Left lung (tissue), 4 donors: ENCODE measurements at regions not wholly inside any gene's neighbourhood (a gene's known extent, or its start where the extent isn't known, plus 50 kb on each side); places are given as distances from the start of the nearest gene placed in this dataset.

Source experiments
- ATAC-seq: fragments of 200-7000 bp; cut with Tn5 transposase; one replicate; pipeline ENCODE4 v1.9.1; 2020; ENCODE audit warnings: moderate library complexity
- DNase-seq, 4 donors: peaks; one replicate each; pipeline ENCODE4 v3.0.0-alpha.2; 2013 to 2020
- H3K27ac ChIP-seq, 2 donors: fragments of 200-600 bp; sonication (generic) in 1 of 2; one replicate each; pipeline versions ENCODE4 v1.5.0 to v1.8.0; 2020 to 2021
- H3K27me3 ChIP-seq, 2 donors: fragments of 200-600 bp; sonication (generic) in 1 of 2; one replicate each; pipeline versions ENCODE4 v1.5.0 to v1.8.0; 2020 to 2021
- H3K36me3 ChIP-seq, 2 donors: fragments of 200-600 bp; sonication (generic) in 1 of 2; one replicate each; pipeline versions ENCODE4 v1.5.0 to v1.8.0; 2020 to 2021
- H3K4me1 ChIP-seq, 2 donors: fragments of 200-600 bp; one replicate each; pipeline ENCODE4 v1.8.0; 2021
- H3K4me3 ChIP-seq, 2 donors: fragments of 200-600 bp; sonication (generic) in 1 of 2; one replicate each; pipeline versions ENCODE4 v1.5.0 to v1.8.0; 2020 to 2021; ENCODE audit warnings: mild to moderate bottlenecking in 1 of 2
- H3K9me3 ChIP-seq, 2 donors: fragments of 200-600 bp; sonication (generic) in 1 of 2; one replicate each; pipeline versions ENCODE4 v1.5.0 to v1.8.0; 2020 to 2021
- CTCF ChIP-seq, 2 donors: fragments of 200-600 bp; sonication (generic) in 1 of 2; IDR thresholded peaks; one replicate each; pipeline versions ENCODE4 v1.5.0 to v1.8.0; 2021; ENCODE audit warnings: antibody characterized with exemption in 2 of 2
- intact Hi-C, 2 donors: fragments of 100-400 bp; cut with DNase I; formaldehyde crosslinking; loops; one replicate each; pipeline versions ENCODE4 v1.11.2 to v1.14.2; 2022
- donor health status: DM: no; HTN: yes; CAD: no.
- donor health status: DM: no; HTN: no; CAD: no.

- Histone ChIP-seq H3K4me1 (no peaks in the 10 kb centered on the region), H3K36me3 (no peaks in the 10 kb centered on the region), H3K4me3 (no peak overlapping the region), H3K27ac (no peak overlapping the region), H3K9me3 (no peaks in the 10 kb centered on the region), H3K27me3 (no peaks in the 10 kb centered on the region)
- intact Hi-C loops = no loop called here
- DNase-seq (no peak), ATAC-seq (no peak)
- no peak for TF ChIP-seq CTCF (IDR thresholded peaks at IDR 0.05)
Observed at GRCh38 chrX:87901060-87901459, 383.5 kb downstream of the KLHL4 start.

- H3K36me3 ChIP-seq = no peaks in the 10 kb centered on the region
- no peak for TF ChIP-seq CTCF (IDR thresholded peaks at IDR 0.05)
- DNase-seq (no peak), ATAC-seq (no peak)
- no peaks in the 10 kb centered on the region for H3K9me3 ChIP-seq
- no peak overlapping the region for H3K27ac ChIP-seq
- no peak overlapping the region for H3K4me3 ChIP-seq
- H3K27me3 ChIP-seq = no peaks in the 10 kb centered on the region
- intact Hi-C loops = no loop called here
- H3K4me1 ChIP-seq = no peaks in the 10 kb centered on the region
Observed at GRCh38 chrX:87914726-87915125, 397.1 kb downstream of the KLHL4 start.

- no peaks in the 10 kb centered on the region for H3K4me1 ChIP-seq
- no peak for DNase-seq
- no peak for ATAC-seq
- intact Hi-C loops = no loop called here
- no peak overlapping the region for H3K27ac ChIP-seq
- no peaks in the 10 kb centered on the region for H3K9me3 ChIP-seq
- no peaks in the 10 kb centered on the region for H3K27me3 ChIP-seq
- no peak overlapping the region for H3K4me3 ChIP-seq
- H3K36me3 ChIP-seq = no peaks in the 10 kb centered on the region
- TF ChIP-seq CTCF (IDR thresholded peaks at IDR 0.05) = no peak
Observed at GRCh38 chrX:87924619-87925018, 407.0 kb downstream of the KLHL4 start.

- Histone ChIP-seq H3K9me3 (no peaks in the 10 kb centered on the region), H3K27me3 (no peaks in the 10 kb centered on the region), H3K27ac (no peak overlapping the region), H3K36me3 (no peaks in the 10 kb centered on the region), H3K4me1 (no peaks in the 10 kb centered on the region), H3K4me3 (no peak overlapping the region)
- TF ChIP-seq CTCF (IDR thresholded peaks at IDR 0.05) = no peak
- no peak for ATAC-seq
- intact Hi-C loops = no loop called here
- no peak for DNase-seq
Observed at GRCh38 chrX:87941841-87942240, 424.2 kb downstream of the KLHL4 start.

GRCh38 chrX:87961471-87961870, 443.9 kb downstream of the KLHL4 start:
- Histone ChIP-seq H3K36me3 (no peaks in the 10 kb centered on the region), H3K27me3 (no peaks in the 10 kb centered on the region), H3K27ac (no peak overlapping the region), H3K4me3 (no peak overlapping the region), H3K4me1 (no peaks in the 10 kb centered on the region), H3K9me3 (no peaks in the 10 kb centered on the region)
- intact Hi-C loops = no loop called here
- ATAC-seq (no peak), DNase-seq (no peak)
- TF ChIP-seq CTCF (IDR thresholded peaks at IDR 0.05) = no peak
